OCI-LY3 (cell line): ENCODE measurements at regions not wholly inside any gene's neighbourhood (a gene's known extent, or its start where the extent isn't known, plus 50 kb on each side); places are given as distances from the start of the nearest gene placed in this dataset.

Source experiments
- CTCF ChIP-seq: fragments of 200-600, 300-600 bp; sonication (generic); IDR thresholded peaks from 2 replicates; pipeline ENCODE4 v1.5.1; 2014; ENCODE audit warnings: antibody characterized with exemption, low read length, low read depth
- EZH2phosphoT487 ChIP-seq: fragments of 200-600 bp; shearing (Covaris generic); IDR thresholded peaks from 2 replicates; pipeline ENCODE4 v1.6.1; 2018; ENCODE audit warnings: antibody characterized with exemption, mixed run types, low read depth

GRCh38 chr2:146228020-146228393 is 1616.8 kb upstream of the ACVR2A start:
- TF ChIP-seq CTCF (no peak), EZH2phosphoT487 (no peak)
